ENCODE measurements at regions not wholly inside any gene's neighbourhood (a gene's known extent, or its start where the extent isn't known, plus 50 kb on each side); places are given as distances from the start of the nearest gene placed in this dataset.

GRCh38 chr2:191565120-191565519 lies 112.8 kb upstream of the NABP1 start:
- DNase-seq, result no peak

DNA sequence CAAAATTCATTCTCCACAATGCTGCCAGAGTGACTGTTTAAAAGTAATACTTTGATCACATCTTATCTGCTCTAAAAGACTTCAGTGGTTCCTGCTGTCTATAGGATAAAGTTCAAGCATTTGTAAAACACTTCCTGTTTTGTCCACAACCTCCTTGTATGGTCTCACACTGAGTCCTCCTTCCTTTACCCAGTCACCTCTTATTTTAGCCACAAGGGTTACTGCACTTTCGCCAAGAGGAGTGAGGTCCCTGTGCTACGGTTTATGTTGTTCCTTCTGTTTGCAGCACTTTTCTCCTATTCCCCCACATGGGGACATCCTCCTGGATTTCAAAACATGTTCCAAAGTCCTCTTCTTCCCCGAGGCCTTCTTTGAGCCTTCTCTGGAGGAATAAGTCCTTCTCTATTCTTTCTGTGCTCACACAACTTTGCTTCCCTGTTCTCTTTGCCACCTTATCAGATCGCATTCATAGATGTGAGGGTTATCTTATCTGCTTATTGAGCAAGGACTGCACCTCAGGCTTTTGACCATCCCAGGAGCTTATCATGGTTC lies 112.2 kb upstream of the NABP1 start:
- no peak for DNase-seq

DNA sequence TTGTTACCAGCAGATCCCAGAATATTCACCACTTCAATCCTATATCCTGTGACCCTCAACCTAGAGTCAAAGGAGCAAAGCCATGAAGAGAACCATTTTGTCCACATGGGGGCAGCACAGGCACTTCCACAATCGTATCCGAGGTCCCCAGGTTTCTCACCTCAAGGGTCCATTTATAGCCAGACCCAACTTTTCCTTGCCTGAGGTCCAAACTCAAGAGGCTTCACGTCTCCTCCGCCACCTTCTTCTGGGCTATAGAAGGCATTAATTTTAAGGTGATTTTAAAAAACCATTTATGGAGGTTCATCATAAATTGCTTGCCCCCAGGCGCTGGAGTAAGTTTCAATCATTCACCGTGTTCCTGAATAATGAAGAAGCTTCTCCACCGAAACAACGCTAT lies 111.6 kb upstream of the NABP1 start:
- peak; percentile 57 for DNase-seq

DNA sequence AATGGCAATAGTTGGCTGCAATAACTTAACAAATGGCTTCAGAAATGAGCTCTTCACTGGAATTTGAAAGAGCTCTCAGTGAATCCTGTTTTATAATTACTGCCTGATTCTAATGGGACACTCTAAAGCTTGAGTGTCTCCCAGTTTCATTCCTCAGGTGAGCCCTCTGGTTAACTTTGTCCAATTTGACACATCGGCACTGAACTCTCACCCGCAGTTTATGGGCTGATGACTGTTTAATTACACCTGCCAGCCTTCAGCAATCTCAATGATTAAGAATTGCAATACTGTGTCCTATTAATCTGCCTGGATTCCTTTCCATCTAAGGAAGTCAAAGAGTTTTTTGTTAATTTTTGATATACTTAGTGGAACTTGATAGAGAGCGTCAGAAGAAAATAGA lies 110.7 kb upstream of the NABP1 start:
- no peak for DNase-seq

GRCh38 chr2:191569025-191569424 lies 108.9 kb upstream of the NABP1 start:
- no peak for DNase-seq

DNA sequence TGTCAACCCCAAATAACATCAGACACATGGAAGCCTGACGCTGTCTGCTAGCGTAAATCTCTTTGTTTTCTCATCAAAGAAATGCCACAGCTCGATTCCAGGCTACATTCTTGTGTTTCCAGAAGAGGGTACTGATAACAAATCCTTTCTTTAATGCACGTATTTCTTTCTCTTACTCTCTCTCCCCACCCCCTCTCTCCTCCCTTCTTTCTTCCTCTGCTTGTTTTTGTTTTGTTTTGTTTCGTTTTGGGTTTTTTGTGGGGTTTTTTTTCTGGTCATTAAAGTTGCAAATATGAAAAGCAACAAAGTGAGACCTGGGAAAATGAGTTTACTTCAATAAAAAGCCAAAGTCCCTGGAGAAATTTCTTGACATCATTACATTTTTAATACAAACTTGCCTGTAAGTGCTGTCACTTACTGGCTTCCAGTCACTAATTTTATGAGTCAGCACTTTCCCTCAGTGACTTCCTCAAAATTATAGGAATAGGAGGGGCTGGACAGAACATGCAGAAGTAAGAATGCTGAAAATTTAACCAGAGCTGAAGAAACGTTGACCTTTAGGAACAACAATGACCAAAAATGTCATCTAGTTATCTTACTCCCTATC lies 106.7 kb upstream of the NABP1 start:
- DNase-seq, result no peak

DNA sequence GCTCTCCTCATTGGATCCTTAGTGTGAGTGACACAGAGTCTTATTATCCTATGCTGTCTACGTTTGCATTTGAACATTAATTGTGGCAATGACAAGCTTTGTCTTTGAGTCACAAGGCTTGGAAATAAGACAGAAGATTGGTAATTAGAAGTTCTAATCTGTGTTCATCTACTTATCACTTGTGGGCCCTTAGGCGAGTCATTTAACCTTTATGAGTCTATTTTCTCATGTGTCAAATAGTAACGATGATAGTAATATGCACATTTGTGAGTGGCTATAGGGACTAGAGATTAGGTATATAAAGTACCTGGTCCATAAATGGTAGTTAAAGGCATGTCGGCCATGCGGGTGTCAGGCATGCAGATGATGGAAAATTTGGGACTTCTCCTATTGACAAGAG lies 105.6 kb upstream of the NABP1 start:
- DNase-seq, result no peak

DNA sequence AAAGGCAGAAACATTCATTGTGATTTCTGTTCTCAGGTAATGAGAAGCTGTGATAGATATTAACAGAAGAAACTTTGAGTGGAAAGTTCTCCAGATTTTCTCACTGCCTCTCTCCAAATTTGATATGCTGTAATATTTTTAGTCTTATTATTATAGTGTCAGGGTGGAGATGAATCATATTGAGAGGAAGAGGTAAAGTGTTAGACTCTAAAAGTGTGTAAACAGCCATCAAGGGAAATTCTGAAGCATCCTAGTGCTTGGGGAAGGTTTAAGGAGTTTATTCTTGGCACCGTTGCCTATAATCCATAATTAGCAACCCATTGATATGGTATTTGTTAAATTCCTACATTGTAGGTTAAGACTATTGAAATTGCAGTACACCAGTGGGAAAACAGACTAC lies 104.7 kb upstream of the NABP1 start:
- no peak for DNase-seq

DNA sequence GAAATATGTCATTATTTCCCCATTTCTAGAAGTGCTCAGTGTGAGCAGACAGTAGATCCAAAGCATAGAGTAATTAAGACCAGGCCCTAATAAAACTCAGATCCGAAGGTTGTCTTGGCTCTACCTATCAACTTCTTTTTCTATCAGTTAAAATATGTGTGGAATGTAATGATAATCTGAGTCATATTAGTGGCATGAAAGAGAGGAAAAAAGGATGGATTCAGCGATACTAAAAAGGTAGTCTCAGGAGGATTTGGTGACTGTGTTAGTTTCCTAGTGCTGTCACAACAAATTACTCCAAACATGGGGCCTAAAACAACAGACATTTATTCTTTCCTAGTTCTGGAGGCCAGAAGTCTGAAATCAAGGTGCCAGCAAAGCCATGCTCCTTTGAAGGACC lies 103.7 kb upstream of the NABP1 start:
- DNase-seq, result no peak

- DNase-seq, result no peak
These were observed 100.3 kb upstream of the NABP1 start for GRCh38 chr2:191577605-191578004.

GRCh38 chr2:191578031-191578430 lies 99.9 kb upstream of the NABP1 start:
- no peak for DNase-seq

GRCh38 chr2:191580581-191580980 lies 97.4 kb upstream of the NABP1 start:
- DNase-seq, result no peak

DNA sequence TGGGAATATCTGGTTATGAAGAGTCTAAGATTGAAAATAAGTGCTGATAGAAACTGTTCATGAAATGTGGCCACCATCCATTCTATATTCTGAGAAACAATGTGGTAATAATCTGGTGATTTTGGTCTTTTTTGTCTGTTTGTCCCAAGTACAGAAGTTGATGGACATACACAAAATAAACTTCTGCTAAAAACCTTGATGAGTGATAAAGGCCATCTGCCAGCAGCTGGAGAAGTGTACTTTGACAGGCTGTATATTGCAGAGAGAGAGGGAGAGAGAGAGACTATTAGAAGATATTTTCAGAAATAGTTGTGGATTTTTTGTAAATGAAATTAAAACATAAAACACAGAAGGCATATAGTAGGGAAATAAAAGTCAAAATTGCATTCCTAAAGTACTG lies 96.9 kb upstream of the NABP1 start:
- no peak for DNase-seq

DNA sequence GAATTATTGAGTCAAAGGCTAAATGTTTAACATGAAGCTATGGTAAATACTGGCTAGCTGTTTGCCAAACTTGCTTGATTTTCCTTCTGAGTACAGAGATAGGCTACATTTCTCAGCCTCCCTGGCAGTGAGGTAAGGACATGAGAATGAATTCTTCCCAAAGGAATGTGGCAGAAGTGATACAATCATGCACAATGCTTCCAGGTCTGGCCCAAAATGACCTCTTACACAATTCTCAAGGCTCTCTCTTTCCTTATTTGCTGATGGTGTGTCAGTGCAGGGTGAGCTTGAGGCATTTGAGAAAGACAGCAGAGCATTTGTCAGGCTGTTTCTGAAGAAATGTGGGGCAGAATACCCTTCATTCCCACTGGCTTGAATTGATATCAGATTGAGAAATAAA lies 95.6 kb upstream of the NABP1 start:
- no peak for DNase-seq

- no peak for DNase-seq
These were observed 86.9 kb upstream of the NABP1 start for GRCh38 chr2:191591025-191591424.

DNA sequence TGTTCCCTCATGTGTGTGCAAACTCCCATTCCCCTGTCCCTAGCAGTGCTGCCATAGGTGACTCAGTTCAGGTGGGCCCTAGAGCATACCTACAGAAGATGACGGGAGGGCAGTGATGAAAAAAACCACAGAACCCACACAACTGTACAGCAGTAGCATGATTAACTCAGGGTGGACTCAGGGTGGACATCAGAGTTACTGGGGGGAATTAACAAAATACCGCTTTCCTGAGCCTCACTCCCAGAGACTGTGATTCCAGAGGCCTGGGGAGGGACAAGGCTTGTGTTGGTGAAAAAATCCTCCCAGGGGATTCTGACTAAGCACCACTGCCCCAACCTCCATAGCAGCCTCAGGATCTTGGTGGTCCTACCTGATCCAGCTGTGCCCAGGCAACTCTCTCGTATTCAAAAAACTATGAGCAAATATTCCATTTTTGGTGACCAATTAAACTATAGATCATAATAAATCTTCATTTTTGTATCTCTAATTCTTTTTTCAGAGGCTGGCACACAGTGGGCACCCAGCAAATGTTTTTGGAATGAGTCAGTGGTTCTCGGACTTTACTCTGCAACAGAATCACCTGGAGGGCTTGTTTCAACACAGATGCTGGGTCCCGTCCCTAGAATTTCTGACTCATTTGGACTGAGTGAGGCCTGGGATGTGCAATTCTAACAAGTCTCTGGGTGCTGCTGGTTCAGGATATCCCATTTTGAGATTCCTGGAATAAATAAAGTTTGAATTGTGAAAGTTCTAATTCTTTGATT lies 84.1 kb upstream of the NABP1 start:
- DNase-seq, result no peak

DNA sequence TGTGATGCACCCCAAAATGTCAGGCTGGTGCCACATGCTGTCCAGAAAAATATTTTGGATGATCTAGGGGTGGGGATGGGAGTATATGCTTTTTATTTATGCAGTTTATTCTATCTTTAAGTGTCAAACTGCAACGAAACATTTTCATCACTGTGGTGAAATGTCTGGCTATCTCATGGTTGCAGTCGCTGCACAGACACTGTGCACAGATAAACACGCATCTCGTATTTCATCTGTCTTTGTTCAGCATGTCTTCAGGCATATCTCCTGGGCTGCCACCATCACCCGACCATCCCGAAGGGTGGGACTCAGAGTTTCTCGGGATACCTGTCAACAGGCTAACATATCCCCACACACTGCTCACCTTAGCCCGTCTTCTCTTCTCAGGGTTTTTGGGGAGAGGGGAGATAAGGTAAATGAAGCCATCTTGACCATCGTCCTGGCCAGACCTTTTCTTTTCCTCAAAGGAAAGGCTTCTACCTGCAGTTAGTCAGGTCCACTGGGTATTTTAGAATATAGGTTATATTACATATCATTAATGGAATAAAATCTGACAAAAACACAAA lies 80.7 kb upstream of the NABP1 start:
- no peak for DNase-seq

DNA sequence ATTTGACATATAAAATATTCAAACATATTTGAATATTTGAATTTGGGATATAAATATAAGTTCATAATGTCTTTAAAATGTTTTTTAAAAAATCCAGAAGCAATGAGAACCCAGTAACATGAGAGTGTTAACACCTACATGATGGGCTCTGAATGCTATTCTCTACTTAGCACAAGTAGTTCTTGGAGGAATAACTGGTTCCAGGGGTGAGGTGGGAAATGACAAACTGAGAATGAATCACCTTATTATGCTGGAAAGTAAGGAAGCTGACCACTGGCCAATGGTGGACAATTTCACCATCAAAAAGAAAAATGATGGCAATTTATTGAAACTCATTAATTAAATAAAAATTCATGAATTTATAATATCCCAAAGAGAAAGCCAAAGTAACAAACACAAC lies 79.6 kb upstream of the NABP1 start:
- DNase-seq, result no peak

DNA sequence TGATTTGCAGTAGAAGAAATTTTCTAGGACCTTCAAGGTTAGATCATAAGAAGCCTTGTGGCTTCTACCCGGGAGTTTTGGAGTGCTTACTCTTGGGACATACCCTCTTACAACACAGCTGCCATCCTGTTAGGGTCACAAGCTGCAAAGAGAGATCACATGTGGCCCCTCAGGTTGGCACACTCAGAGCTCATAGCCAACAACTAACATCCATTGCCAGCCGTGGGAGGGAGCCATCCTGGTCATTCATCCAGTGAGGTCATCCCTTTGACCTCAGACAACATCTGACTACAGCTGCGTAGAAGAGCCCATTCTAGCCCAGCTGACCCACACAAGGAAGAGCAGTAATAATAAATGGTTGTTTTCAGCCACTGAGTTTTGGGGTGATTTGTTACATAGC lies 76.9 kb upstream of the NABP1 start:
- DNase-seq, result no peak

GRCh38 chr2:191604154-191604553 lies 73.8 kb upstream of the NABP1 start:
- peak; percentile 12 for DNase-seq

DNA sequence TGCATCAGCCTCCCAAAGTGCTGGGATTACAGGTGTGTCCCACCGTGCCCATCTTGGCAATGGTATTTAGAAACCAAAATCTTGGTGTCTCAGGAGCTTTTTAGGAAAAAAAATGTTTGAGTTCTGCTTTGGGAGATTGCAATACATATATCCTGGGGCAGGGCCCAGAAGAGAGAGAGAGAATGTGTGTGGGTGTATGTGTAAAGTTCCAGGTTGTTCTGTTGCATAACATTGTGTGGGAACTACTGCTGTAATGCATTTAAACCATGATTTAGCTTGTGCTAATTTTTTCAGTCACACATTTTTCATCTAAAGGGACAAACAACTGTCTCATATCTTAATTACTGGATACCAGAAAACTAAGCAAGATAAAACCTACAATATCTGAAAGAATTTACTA lies 70.8 kb upstream of the NABP1 start:
- DNase-seq, result no peak

GRCh38 chr2:191610756-191611155 lies 67.2 kb upstream of the NABP1 start:
- no peak for DNase-seq

DNA sequence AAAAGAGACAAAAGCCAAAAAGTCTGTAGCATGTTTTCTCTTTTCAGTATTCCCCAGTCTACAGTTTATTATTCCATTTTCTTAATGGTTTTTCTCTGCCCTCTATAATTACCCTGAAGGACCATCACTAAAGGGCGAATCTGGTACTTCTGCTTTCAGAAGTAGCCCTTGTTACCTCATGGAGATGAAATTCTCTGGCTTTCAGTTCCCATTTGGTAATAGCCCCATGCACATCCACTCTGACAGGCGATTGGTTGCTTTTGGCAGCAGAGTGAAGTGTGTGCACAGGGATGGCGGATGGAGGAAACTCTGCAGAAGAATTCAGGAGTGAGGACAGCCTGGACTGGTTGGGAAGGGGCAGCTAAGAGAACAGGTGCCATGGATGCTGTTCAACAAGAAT lies 66.3 kb upstream of the NABP1 start:
- no peak for DNase-seq

- DNase-seq, result no peak
These were observed 65.4 kb upstream of the NABP1 start for GRCh38 chr2:191612496-191612895.

Measured in NCI-H2171 treated with DMSO at 0.1 percent for 48 hours (cell line).